GM10266 (cell line): ENCODE measurements at regions not wholly inside any gene's neighbourhood (a gene's known extent, or its start where the extent isn't known, plus 50 kb on each side); places are given as distances from the start of the nearest gene placed in this dataset.

Source experiments
- DNase-seq: peaks from one replicate; pipeline ENCODE4 v3.0.0; 2012; ENCODE audit errors: extremely low spot score
- CTCF ChIP-seq: IDR thresholded peaks from 2 replicates; pipeline ENCODE4 v1.5.1; 2012; ENCODE audit warnings: mild to moderate bottlenecking, low read depth; ENCODE audit not compliant: control insufficient read depth, insufficient read depth; ENCODE audit errors: missing control alignments

- no peak for TF ChIP-seq CTCF
These were observed 51.0 kb downstream of the FAT4 start for GRCh38 chr4:125365731-125366130.

GRCh38 chr4:125368146-125368545 is 53.4 kb downstream of the FAT4 start:
- DNase-seq = no peak
- no peak for TF ChIP-seq CTCF

More at GRCh38 chr4:125365731-125366130, 51.0 kb downstream of the FAT4 start:
- no peak for DNase-seq

- no peak for TF ChIP-seq CTCF
- no peak for DNase-seq
These were observed 53.9 kb downstream of the FAT4 start for GRCh38 chr4:125368671-125369081.

GRCh38 chr4:125369098-125369497 is 54.3 kb downstream of the FAT4 start:
- TF ChIP-seq CTCF = no peak
- no peak for DNase-seq

- TF ChIP-seq CTCF = no peak
- DNase-seq = no peak
These were observed 55.7 kb downstream of the FAT4 start for GRCh38 chr4:125370478-125370877.

GRCh38 chr4:125382995-125383394 is 68.2 kb downstream of the FAT4 start:
- DNase-seq = no peak
- TF ChIP-seq CTCF = no peak

GRCh38 chr4:125387770-125388169 is 73.0 kb downstream of the FAT4 start:
- no peak for TF ChIP-seq CTCF
- DNase-seq = no peak

GRCh38 chr4:125388613-125389012 is 73.9 kb downstream of the FAT4 start:
- DNase-seq = no peak
- TF ChIP-seq CTCF = no peak
